ENCODE measurements at regions not wholly inside any gene's neighbourhood (a gene's known extent, or its start where the extent isn't known, plus 50 kb on each side); places are given as distances from the start of the nearest gene placed in this dataset.

DNA sequence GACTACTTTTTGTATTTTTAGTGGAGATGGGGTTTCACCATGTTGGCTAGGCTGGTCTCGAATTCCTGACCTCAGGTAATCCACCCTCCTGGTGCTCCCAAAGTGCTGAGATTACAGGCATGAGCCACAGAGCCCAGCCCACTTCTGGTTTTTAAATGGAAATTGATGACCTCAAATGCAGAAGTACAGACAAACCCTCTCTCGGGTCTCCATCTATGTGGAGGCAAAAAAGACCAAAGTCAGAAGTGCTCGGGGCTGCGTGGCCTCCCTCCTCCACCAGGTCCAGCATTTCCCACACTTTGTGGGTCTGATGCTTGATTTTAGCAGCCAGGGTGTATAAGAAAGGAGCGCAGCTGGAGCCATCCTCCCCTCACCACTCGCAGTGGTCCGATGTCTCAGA lies 187.3 kb upstream of the AUTS2 start:
- ATAC-seq: no peak

DNA sequence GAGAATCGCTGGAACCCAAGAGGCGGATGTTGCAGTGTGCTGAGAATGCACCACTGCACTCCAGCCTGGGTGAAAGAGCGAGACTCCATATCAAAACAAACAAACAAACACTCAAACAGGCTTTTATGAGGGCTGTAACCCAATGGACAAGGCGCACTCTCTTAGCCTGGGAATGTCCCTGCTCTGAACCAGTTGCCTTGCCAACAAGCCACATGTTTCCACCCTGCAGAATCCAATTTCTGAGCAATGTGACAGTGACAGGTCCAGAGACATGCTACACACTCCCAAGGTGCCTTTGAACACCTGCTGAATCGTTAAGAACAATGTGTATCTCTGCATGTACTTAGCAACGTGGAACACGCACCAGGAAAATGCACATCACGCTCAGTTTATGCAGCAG lies 186.8 kb upstream of the AUTS2 start:
- no peaks in the 10 kb centered on the region for H3K27me3 ChIP-seq
- H3K9me3 ChIP-seq: no peaks in the 10 kb centered on the region
- 82 to 85% (median 85%) methylated on average over 8 of the region's 8 CpGs for WGBS, 4 donors
- no peak overlapping the region for H3K4me3 ChIP-seq
- no peaks in the 10 kb centered on the region for H3K36me3 ChIP-seq
- peaks cover 0 to 9% (median 0%) of the 10 kb centered on the region in 12 donors for H3K4me1 ChIP-seq
- no peak for TF ChIP-seq CTCF (IDR thresholded peaks at IDR 0.05)
- TF ChIP-seq POLR2A (IDR thresholded peaks at IDR 0.05): no peak
- ATAC-seq (no peak), DNase-seq (no peak)
- intact Hi-C loops (cut with DNase I): loop anchor here in 1 of 10 donors (10.0 kb wide), 1 partner anchor 183 kb away; the partner anchor contains the start of gene AUTS2
- no peak overlapping the region for H3K27ac ChIP-seq

More for the DNA sequence above, 187.3 kb upstream of the AUTS2 start:
- intact Hi-C loops (cut with DNase I): loop anchor here in 1 of 10 donors (10.0 kb wide), 1 partner anchor 184 kb away; the partner anchor contains the start of gene AUTS2
- Histone ChIP-seq H3K27me3 (no peaks in the 10 kb centered on the region), H3K9me3 (no peaks in the 10 kb centered on the region), H3K36me3 (no peaks in the 10 kb centered on the region), H3K4me3 (no peak overlapping the region), H3K27ac (no peak overlapping the region), H3K4me1 (peaks cover 0 to 9% (median 0%) of the 10 kb centered on the region in 12 donors)
- WGBS, 4 donors: 86 to 93% (median 88%) methylated on average over 7 of the region's 7 CpGs
- DNase-seq: no peak
- no peak for TF ChIP-seq POLR2A (IDR thresholded peaks at IDR 0.05)
- no peak for TF ChIP-seq CTCF (IDR thresholded peaks at IDR 0.05)

GRCh38 chr7:69412331-69413146 lies 185.7 kb upstream of the AUTS2 start:
- Histone ChIP-seq H3K27ac (no peak overlapping the region), H3K9me3 (no peaks in the 10 kb centered on the region), H3K4me1 (peaks cover 0 to 9% (median 0%) of the 10 kb centered on the region in 12 donors), H3K27me3 (no peaks in the 10 kb centered on the region), H3K4me3 (no peak overlapping the region), H3K36me3 (no peaks in the 10 kb centered on the region)
- TF ChIP-seq CTCF (IDR thresholded peaks at IDR 0.05) (no peak), POLR2A (IDR thresholded peaks at IDR 0.05) (no peak)
- intact Hi-C loops (cut with DNase I): loop anchor here in 1 of 10 donors (10.0 kb wide), 1 partner anchor 182 kb away; the partner anchor contains the start of gene AUTS2
- ATAC-seq (peak; percentile 85 to 99 (median 96)), DNase-seq (peak in 4 of 5 donors; percentile 40 to 74 (median 50))
- 27 to 44% (median 32%) methylated on average over 9 of the region's 9 CpGs for WGBS, 4 donors

DNA sequence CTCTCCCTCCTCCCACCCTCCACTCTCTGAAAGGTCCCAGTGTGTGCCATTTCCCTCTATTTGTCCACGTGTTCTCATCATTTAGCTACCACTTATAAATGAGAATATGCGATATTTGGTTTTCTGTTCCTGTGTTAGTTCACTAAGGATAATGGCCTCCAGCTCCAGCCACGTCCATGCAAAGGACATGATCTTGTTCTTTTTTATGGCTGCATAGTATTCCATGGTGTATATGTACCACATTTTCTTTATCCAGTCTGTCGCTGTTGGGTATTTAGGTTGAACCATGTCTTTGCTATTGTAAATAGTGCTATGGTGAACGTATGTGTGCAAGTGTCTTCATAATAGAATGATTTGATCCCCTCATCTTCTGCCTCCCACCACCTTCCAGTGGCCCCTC lies 183.7 kb upstream of the AUTS2 start:
- TF ChIP-seq POLR2A (IDR thresholded peaks at IDR 0.05) (no peak), CTCF (IDR thresholded peaks at IDR 0.05) (no peak)
- ATAC-seq (no peak), DNase-seq (no peak)
- no peaks in the 10 kb centered on the region for H3K36me3 ChIP-seq
- H3K9me3 ChIP-seq: peaks cover 0 to 6% (median 0%) of the 10 kb centered on the region in 12 donors
- no peak overlapping the region for H3K4me3 ChIP-seq
- H3K27ac ChIP-seq: no peak overlapping the region
- peaks cover 0 to 9% (median 0%) of the 10 kb centered on the region in 12 donors for H3K4me1 ChIP-seq
- no peaks in the 10 kb centered on the region for H3K27me3 ChIP-seq
- WGBS, 4 donors: 93 to 97% (median 95%) methylated on average over 5 of the region's 5 CpGs
- intact Hi-C loops (cut with DNase I): loop anchor here in 1 of 10 donors (10.0 kb wide), 1 partner anchor 180 kb away; the partner anchor contains the start of gene AUTS2
